Astrocyte of the spinal cord (primary cell): ENCODE measurements at regions not wholly inside any gene's neighbourhood (a gene's known extent, or its start where the extent isn't known, plus 50 kb on each side); places are given as distances from the start of the nearest gene placed in this dataset.
"Not testable (repeated sequence)": the region's sequence is repeated elsewhere in the genome, so short reads cannot be mapped to it uniquely, and the experiment has no call there.

Source experiments
- DNase-seq: peaks from one replicate; pipeline ENCODE4 v3.0.0; 2011; ENCODE audit warnings: low read depth, low spot score
- H3K4me3 ChIP-seq: 2 replicates; pipeline ENCODE4 v1.5.1; 2011; ENCODE audit warnings: low read depth, mild to moderate bottlenecking, low read length, moderate library complexity
- in situ Hi-C: cut with HindIII; loops from 2 replicates; pipeline ENCODE4 v1.10.0; 2017; ENCODE audit warnings: low sequenced_read_pairs
- TF ChIP-seq, protein P1 (sequence below): IDR thresholded peaks from 2 replicates; pipeline ENCODE4 v1.5.1; 2012; ENCODE audit warnings: low read depth, mild to moderate bottlenecking, low read length, inconsistent platforms

DNA sequence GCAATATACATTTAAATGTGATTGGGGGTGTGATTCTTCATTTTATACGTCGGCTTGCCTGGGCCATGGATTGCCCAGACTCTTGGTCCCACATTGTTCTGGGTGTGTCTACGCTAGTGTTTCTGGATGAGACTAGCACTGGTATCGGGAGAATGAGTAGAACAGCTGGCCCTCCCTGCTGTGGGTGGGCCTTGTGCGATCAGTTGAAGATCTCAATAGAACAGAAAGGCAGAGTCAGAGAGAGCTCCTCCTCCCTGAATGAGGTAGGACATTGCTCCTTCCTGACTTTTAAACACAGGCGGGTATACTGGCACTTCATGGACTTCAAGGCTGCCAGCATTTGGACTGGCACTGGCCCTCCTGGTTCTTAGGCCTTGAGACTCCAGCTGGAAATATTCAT is 603.0 kb downstream of the LIG4 start:
- TF ChIP-seq, protein P1, sequence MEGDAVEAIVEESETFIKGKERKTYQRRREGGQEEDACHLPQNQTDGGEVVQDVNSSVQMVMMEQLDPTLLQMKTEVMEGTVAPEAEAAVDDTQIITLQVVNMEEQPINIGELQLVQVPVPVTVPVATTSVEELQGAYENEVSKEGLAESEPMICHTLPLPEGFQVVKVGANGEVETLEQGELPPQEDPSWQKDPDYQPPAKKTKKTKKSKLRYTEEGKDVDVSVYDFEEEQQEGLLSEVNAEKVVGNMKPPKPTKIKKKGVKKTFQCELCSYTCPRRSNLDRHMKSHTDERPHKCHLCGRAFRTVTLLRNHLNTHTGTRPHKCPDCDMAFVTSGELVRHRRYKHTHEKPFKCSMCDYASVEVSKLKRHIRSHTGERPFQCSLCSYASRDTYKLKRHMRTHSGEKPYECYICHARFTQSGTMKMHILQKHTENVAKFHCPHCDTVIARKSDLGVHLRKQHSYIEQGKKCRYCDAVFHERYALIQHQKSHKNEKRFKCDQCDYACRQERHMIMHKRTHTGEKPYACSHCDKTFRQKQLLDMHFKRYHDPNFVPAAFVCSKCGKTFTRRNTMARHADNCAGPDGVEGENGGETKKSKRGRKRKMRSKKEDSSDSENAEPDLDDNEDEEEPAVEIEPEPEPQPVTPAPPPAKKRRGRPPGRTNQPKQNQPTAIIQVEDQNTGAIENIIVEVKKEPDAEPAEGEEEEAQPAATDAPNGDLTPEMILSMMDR, result no peak
- in situ Hi-C loops, result no loop called here
- no peak overlapping the region for H3K4me3 ChIP-seq
- no peak for DNase-seq

DNA sequence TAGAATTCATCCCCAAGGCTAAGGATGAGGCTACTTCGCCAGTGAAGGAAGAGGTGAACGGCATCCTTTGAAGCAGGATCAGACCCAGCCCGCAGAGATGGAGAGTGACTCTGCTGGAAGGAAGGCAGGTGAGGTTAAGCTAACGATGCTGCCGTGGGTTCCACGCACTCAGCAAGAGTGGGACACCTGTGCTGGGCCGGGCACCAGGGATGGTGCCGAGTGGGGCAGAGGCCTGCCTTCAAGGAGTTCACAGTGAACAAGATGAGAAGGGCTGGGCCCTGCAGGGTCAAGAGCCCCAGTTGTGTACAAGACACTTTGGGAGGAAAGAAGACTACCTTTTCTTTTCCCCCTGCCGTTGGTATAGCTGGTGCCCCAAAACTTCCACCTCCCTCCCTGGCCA is 606.6 kb downstream of the LIG4 start:
- H3K4me3 ChIP-seq, result no peak overlapping the region
- in situ Hi-C loops, result no loop called here
- TF ChIP-seq, protein P1, result no peak

DNA sequence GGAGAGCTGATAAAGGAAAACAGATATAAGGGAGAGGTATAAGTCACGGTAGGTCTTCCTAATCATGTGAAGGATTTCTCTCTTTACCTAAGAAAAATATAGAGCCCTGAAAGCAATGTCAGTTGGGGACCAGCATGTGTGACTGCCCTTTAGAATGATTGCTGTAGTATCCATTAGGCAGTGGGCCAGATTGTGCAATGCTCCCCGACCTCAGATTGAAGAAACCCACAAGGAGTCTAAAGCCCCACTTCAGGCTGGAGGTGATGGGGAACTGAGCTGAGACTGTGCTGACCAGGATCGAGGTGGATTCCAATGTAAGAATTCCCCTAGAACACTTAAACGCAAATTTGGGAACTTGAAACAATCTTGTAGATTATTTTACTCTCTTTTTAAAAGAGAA is 614.4 kb downstream of the LIG4 start:
- DNase-seq, result no peak
- in situ Hi-C loops, result no loop called here
- TF ChIP-seq, protein P1, result no peak
- no peak overlapping the region for H3K4me3 ChIP-seq

More for the DNA sequence above, 606.6 kb downstream of the LIG4 start:
- DNase-seq, result no peak

DNA sequence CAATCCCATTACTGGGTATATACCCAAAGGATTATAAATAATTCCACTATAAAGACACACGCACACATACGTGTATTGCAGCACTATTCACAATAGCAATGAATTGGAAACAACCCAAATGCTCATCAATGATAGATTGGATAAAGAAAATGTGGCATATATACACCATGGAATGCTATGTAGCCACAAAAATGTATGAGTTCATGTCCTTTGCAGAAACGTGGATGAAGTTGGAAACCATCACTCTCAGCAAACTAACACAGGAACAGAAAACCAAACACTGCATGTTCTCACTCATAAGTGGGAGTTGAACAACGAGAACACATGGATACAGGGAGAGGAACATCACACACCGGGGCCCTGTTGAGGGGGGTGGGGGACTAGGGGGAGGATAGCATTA is 619.0 kb downstream of the LIG4 start:
- in situ Hi-C loops, H3K4me3 ChIP-seq, DNase-seq: not testable (repeated sequence)

DNA sequence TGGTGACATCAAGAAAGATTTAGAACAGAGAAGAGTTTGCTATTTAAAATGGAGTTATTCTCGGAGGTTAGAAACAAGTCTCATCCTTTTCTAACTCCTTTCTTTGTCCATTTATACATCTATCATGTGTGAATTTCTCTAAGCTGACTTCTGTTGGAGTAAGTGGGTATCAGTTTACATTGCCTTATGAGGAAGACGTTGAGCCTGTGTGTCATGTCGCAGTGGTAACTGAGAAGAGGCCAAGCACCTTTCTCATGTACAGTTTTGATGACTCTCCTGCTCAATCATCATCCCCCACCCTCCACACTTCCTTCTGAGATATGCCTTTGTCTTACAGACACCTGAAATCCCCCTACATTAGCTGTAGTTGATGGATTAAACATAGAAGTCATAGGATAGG is 624.8 kb downstream of the LIG4 start:
- TF ChIP-seq, protein P1, result no peak
- peak; percentile 32 for DNase-seq
- in situ Hi-C loops, result no loop called here
- no peak overlapping the region for H3K4me3 ChIP-seq

DNA sequence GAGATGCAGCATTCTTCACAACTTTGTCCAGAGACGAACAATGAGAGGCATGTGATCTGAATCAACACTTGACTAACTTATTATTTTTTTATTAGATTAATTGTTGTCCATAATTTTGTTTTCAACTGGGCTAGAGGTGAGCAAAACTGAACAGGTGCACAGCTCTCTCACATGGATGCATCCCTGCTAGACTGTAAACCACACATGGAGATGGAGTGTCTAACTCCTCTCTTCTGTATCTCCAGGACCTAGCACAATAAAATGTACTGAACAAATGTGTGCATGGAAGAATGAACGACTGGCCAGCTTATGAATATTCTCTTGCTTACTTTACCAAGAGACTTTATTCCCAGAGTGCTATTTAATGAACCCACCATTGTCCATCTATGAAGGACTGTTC is 627.7 kb downstream of the LIG4 start:
- in situ Hi-C loops, result no loop called here
- TF ChIP-seq, protein P1, result no peak

DNA sequence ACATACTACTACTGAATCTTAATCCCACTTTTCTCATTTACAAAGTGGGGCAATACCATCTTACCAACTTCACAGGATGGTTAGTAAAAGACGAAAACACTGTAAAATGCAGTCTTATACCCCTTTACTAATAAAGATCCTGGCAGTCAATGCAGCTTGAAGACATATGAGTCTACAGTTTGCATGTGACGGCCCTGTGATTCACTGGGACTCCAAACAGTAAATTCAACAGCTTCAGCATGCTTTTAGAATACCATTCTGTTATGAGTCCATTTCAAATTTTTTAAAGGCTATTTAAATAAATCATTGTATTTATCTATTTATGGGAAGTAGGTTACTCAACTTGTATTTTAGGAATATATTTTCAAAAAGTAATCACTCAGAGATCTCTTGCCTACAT is 629.1 kb downstream of the LIG4 start:
- in situ Hi-C loops, result no loop called here
- no peak for DNase-seq
- TF ChIP-seq, protein P1, result no peak

More for the DNA sequence above, 627.7 kb downstream of the LIG4 start:
- no peak for DNase-seq
- H3K4me3 ChIP-seq, result no peak overlapping the region

More for the DNA sequence above, 629.1 kb downstream of the LIG4 start:
- no peak overlapping the region for H3K4me3 ChIP-seq
